Panc1 (cell line): ENCODE measurements at regions not wholly inside any gene's neighbourhood (a gene's known extent, or its start where the extent isn't known, plus 50 kb on each side); places are given as distances from the start of the nearest gene placed in this dataset.

Source experiments
- ATAC-seq: fragments of 200-7000 bp; cut with Tn5 transposase; 2 replicates; pipeline ENCODE4 v1.9.1; 2020; ENCODE audit warnings: mild to moderate bottlenecking, moderate library complexity
- BruUV-seq: library from RNA; stranded (reverse); fragments of 400-500 nt; replicated peaks from 2 replicates; lab custom pipeline; 2021; lab: Mats Ljungman, UMichigan
- CTCF ChIA-PET: fragments of 300-600 bp; sonication (Branson Sonifier 250); formaldehyde crosslinking; loops from one replicate; lab custom pipeline; 2022; ENCODE audit warnings: antibody characterized with exemption; lab: Charles Lee
- POLR2A ChIA-PET: fragments of 300-600 bp; sonication (Branson Sonifier 250); formaldehyde crosslinking; loops from one replicate; lab custom pipeline; 2022; ENCODE audit warnings: antibody characterized with exemption; lab: Charles Lee
- DNase-seq: peaks from one replicate; pipeline ENCODE4 v3.0.0-alpha.2; 2010; ENCODE audit warnings: low read depth, low spot score
- H3K27ac ChIP-seq: 2 replicates; pipeline ENCODE4 v1.5.1; 2011; ENCODE audit warnings: mild to moderate bottlenecking, low read length, inconsistent platforms
- H3K27me3 ChIP-seq: fragments of 200-500 bp; sonication (Bioruptor generic); 2 replicates; pipeline ENCODE4 v1.6.0; 2014; ENCODE audit warnings: low read length, inconsistent platforms; ENCODE audit not compliant: control insufficient read depth, insufficient read depth
- H3K36me3 ChIP-seq: fragments of 200-500 bp; sonication (Bioruptor generic); 2 replicates; pipeline ENCODE4 v1.5.1; 2014; ENCODE audit warnings: inconsistent platforms, mild to moderate bottlenecking, low read length, moderate library complexity; ENCODE audit not compliant: control insufficient read depth, insufficient read depth
- H3K4me1 ChIP-seq: 2 replicates; pipeline ENCODE4 v1.5.1; 2011; ENCODE audit warnings: inconsistent platforms, mild to moderate bottlenecking, low read length, moderate library complexity; ENCODE audit not compliant: control insufficient read depth, insufficient read depth
- H3K4me3 ChIP-seq, 2 experiments: 2 replicates each; pipeline ENCODE4 v1.5.1; 2011 to 2012; ENCODE audit warnings: low read depth in 2 of 2, low read length in 2 of 2, mild to moderate bottlenecking in 2 of 2, inconsistent platforms in 1 of 2, moderate library complexity in 1 of 2
- H3K9me3 ChIP-seq: fragments of 200-500 bp; sonication (Bioruptor generic); 2 replicates; pipeline ENCODE4 v1.5.1; 2014; ENCODE audit warnings: low read depth, mild to moderate bottlenecking, inconsistent platforms, low read length, moderate library complexity; ENCODE audit not compliant: control insufficient read depth, insufficient read depth
- POLR2AphosphoS5 ChIP-seq: IDR thresholded peaks from 2 replicates; pipeline ENCODE4 v1.6.1; 2012; ENCODE audit warnings: mild to moderate bottlenecking, low read depth, low read length, moderate library complexity
- SIN3A ChIP-seq: IDR thresholded peaks from 2 replicates; pipeline ENCODE4 v1.6.1; 2012; ENCODE audit warnings: low read depth, mild to moderate bottlenecking, low read length, moderate library complexity, borderline replicate concordance; ENCODE audit not compliant: insufficient read depth
- TCF7L2 ChIP-seq: IDR thresholded peaks from 2 replicates; pipeline ENCODE4 v1.6.1; 2011; ENCODE audit warnings: mild to moderate bottlenecking, low read depth, low read length, inconsistent platforms
- in situ Hi-C: cut with HindIII; loops from 2 replicates; pipeline ENCODE4 v1.10.0; 2016; ENCODE audit warnings: low sequenced_read_pairs, low pct_unique_long_range_greater_than_20kb
- intact Hi-C: fragments of 100-400 bp; cut with micrococcal nuclease; formaldehyde crosslinking; loops from one replicate; pipeline ENCODE4 v1.10.0; 2022; ENCODE audit not compliant: unreplicated experiment
- TF ChIP-seq, protein P1 (sequence below): fragments of 450-650 bp; IDR thresholded peaks from 2 replicates; pipeline ENCODE4 v1.5.1; 2017; ENCODE audit warnings: mild to moderate bottlenecking
- TF ChIP-seq, protein P2 (sequence below), 2 experiments: IDR thresholded peaks; 2 replicates each; pipeline ENCODE4 v1.6.1; 2011 to 2012; ENCODE audit warnings: low read depth in 2 of 2, control low read depth in 1 of 2, low read length in 1 of 2, mild to moderate bottlenecking in 1 of 2, moderate library complexity in 1 of 2; ENCODE audit not compliant: insufficient read depth in 1 of 2

DNA sequence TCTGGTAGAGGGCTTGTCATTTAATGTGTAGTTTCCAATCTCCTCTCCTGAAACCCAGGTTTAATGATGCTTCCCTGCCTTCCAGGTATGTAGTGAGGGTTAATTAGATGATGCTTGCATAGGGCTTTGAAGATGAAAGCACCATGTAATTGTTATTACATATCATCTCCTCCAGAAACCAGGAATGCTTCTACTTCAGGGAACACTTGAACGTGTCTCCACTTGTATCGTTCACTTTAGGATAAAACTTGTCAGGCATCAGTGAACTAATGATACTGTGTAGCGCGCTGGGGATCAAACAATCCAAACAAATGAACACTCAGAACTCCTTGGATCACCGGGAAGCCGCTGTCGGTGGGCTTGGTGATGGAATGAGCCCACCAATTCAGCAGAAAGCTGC lies 260.9 kb upstream of the FZD8 start:
- no peak overlapping the region for H3K4me3 ChIP-seq
- in situ Hi-C loops: no loop called here
- POLR2A ChIA-PET: no interaction called here
- H3K27me3 ChIP-seq: no peaks in the 10 kb centered on the region
- H3K36me3 ChIP-seq: no peaks in the 10 kb centered on the region
- H3K27ac ChIP-seq: no peak overlapping the region
- CTCF ChIA-PET: no interaction called here
- intact Hi-C loops: no loop called here
- BruUV-seq: no TSS peak
- no peaks in the 10 kb centered on the region for H3K9me3 ChIP-seq
- no peak for TF ChIP-seq TCF7L2
- TF ChIP-seq, protein P1, sequence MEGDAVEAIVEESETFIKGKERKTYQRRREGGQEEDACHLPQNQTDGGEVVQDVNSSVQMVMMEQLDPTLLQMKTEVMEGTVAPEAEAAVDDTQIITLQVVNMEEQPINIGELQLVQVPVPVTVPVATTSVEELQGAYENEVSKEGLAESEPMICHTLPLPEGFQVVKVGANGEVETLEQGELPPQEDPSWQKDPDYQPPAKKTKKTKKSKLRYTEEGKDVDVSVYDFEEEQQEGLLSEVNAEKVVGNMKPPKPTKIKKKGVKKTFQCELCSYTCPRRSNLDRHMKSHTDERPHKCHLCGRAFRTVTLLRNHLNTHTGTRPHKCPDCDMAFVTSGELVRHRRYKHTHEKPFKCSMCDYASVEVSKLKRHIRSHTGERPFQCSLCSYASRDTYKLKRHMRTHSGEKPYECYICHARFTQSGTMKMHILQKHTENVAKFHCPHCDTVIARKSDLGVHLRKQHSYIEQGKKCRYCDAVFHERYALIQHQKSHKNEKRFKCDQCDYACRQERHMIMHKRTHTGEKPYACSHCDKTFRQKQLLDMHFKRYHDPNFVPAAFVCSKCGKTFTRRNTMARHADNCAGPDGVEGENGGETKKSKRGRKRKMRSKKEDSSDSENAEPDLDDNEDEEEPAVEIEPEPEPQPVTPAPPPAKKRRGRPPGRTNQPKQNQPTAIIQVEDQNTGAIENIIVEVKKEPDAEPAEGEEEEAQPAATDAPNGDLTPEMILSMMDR: no peak
- TF ChIP-seq, protein P2, sequence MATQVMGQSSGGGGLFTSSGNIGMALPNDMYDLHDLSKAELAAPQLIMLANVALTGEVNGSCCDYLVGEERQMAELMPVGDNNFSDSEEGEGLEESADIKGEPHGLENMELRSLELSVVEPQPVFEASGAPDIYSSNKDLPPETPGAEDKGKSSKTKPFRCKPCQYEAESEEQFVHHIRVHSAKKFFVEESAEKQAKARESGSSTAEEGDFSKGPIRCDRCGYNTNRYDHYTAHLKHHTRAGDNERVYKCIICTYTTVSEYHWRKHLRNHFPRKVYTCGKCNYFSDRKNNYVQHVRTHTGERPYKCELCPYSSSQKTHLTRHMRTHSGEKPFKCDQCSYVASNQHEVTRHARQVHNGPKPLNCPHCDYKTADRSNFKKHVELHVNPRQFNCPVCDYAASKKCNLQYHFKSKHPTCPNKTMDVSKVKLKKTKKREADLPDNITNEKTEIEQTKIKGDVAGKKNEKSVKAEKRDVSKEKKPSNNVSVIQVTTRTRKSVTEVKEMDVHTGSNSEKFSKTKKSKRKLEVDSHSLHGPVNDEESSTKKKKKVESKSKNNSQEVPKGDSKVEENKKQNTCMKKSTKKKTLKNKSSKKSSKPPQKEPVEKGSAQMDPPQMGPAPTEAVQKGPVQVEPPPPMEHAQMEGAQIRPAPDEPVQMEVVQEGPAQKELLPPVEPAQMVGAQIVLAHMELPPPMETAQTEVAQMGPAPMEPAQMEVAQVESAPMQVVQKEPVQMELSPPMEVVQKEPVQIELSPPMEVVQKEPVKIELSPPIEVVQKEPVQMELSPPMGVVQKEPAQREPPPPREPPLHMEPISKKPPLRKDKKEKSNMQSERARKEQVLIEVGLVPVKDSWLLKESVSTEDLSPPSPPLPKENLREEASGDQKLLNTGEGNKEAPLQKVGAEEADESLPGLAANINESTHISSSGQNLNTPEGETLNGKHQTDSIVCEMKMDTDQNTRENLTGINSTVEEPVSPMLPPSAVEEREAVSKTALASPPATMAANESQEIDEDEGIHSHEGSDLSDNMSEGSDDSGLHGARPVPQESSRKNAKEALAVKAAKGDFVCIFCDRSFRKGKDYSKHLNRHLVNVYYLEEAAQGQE (IDR thresholded peaks at IDR 0.05; ENCODE audit: insufficient read depth in 1 of 2, low read depth in 2 of 2, low read length in 1 of 2): no peak
- TF ChIP-seq SIN3A: no peak
- TF ChIP-seq POLR2AphosphoS5: no peak
- no peak for ATAC-seq
- no peaks in the 10 kb centered on the region for H3K4me1 ChIP-seq
- DNase-seq: no peak

DNA sequence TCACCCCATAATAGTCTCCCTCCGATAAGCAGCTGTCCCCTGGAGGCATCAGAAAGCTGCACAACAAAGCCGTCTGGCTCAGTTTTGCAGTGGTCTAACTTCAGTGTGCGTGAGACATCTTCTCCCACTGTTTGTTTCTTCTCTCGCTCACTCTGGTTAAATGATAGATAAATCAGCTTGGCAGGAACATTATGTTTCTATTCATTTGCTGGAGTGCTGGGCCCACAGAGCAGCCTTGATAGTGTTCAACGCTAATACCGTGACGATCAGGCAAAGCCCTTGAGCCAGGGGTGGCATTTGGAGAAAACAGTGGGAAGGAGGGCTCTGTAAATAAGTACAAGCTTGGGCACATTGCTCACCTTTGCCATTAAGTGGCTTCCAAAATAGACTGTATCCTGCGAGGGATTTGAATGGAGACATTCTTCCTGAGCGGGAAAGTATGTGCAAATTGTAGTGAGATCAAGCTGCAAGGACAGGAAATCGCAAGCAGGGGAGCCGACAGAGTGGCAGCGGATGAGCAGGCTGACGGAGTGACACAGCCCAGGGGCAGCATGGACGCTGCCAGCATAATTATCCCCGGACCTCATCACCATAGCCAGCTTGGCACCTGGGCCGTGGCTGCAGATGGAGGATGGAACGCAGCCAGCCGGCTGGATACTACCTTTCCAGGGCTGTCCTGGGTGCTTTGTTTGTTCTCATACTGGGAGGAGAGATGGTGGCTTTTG lies 256.8 kb upstream of the FZD8 start:
- Histone ChIP-seq H3K4me3 (no peak overlapping the region), H3K36me3 (no peaks in the 10 kb centered on the region), H3K9me3 (no peaks in the 10 kb centered on the region), H3K27ac (no peak overlapping the region), H3K27me3 (no peaks in the 10 kb centered on the region), H3K4me1 (no peaks in the 10 kb centered on the region)
- POLR2A ChIA-PET: interaction anchor here (0.5 kb wide), 1 partner anchor 206 kb away, joined by 10 read pairs; no protein-coding TSS in a partner anchor
- in situ Hi-C loops: no loop called here
- BruUV-seq: no TSS peak
- TF ChIP-seq POLR2AphosphoS5 (no peak), TCF7L2 (no peak), SIN3A (no peak)
- TF ChIP-seq, protein P1: no peak
- TF ChIP-seq, protein P2 (IDR thresholded peaks at IDR 0.05; ENCODE audit: insufficient read depth in 1 of 2, low read depth in 2 of 2, low read length in 1 of 2): no peak
- intact Hi-C loops: no loop called here
- no peak for DNase-seq
- ATAC-seq: no peak
- CTCF ChIA-PET: no interaction called here
